Endothelial cell of umbilical vein (primary cell): ENCODE measurements at regions not wholly inside any gene's neighbourhood (a gene's known extent, or its start where the extent isn't known, plus 50 kb on each side); places are given as distances from the start of the nearest gene placed in this dataset.

ENCODE experiments used
- BruUV-seq: library from RNA; stranded (reverse); fragments of 400-500 nt; replicated peaks from 2 replicates; lab custom pipeline; 2021; lab: Mats Ljungman, UMichigan
- CTCF ChIA-PET: fragments of 300-600, 350-600 bp; sonication (Branson Sonifier 250); formaldehyde crosslinking; loops from one replicate; lab custom pipeline; 2021; ENCODE audit warnings: antibody characterized with exemption, inconsistent platforms; lab: Charles Lee
- POLR2A ChIA-PET: fragments of 300-600, 350-600 bp; sonication (Branson Sonifier 250); formaldehyde crosslinking; loops from one replicate; lab custom pipeline; 2021; ENCODE audit warnings: antibody characterized with exemption, inconsistent platforms; lab: Charles Lee
- DNase-seq: peaks from one replicate; pipeline ENCODE4 v3.0.0-alpha.2; 2011; ENCODE audit warnings: low read depth, low spot score
- FAIRE-seq: peaks from 2 replicates; lab custom pipeline; 2011; peaks lifted over from hg19 to GRCh38; lab: Jason Lieb, UNC
- H2AFZ ChIP-seq: 2 replicates; pipeline ENCODE4 v1.6.0; 2012; ENCODE audit warnings: low read depth, low read length, control low read depth, inconsistent platforms
- H3K27ac ChIP-seq: 2 replicates; pipeline ENCODE4 v1.5.1; 2011; ENCODE audit warnings: low read depth, mild to moderate bottlenecking, control low read depth, low read length, moderate library complexity; ENCODE audit not compliant: insufficient read depth
- H3K27me3 ChIP-seq, 2 experiments: 2 replicates each; pipeline versions ENCODE4 v1.6.0 to v1.6.1; 2011; ENCODE audit warnings: low read length in 2 of 2, mixed read lengths in 1 of 2; ENCODE audit not compliant: control insufficient read depth in 2 of 2, insufficient read depth in 2 of 2
- H3K36me3 ChIP-seq, 2 experiments: 2 replicates in 1 of 2; 3 replicates in 1 of 2; pipeline ENCODE4 v1.5.1; 2011; ENCODE audit warnings: low read length in 2 of 2, mild to moderate bottlenecking in 1 of 2, moderate library complexity in 1 of 2; ENCODE audit not compliant: control insufficient read depth in 2 of 2, insufficient read depth in 2 of 2; ENCODE audit errors: extremely low read depth in 1 of 2
- H3K4me1 ChIP-seq: 3 replicates; pipeline ENCODE4 v1.5.1; 2011; ENCODE audit warnings: mild to moderate bottlenecking, low read length; ENCODE audit not compliant: control insufficient read depth, insufficient read depth; ENCODE audit errors: extremely low read depth
- H3K4me2 ChIP-seq: 2 replicates; pipeline ENCODE4 v1.6.1; 2011; ENCODE audit warnings: low read length, control low read depth, mixed read lengths; ENCODE audit not compliant: insufficient read depth
- H3K4me3 ChIP-seq, 3 experiments: fragments of 200-600 bp in 1 of 3; sonication (generic), shearing (Covaris generic) in 1 of 3; replicated peaks in 1 of 3; 2 replicates each; pipeline ENCODE4 v1.5.1; 2011 to 2016; ENCODE audit warnings: control low read depth in 3 of 3, low read length in 3 of 3, mild to moderate bottlenecking in 2 of 3, inconsistent platforms in 1 of 3, low read depth in 1 of 3, moderate library complexity in 1 of 3; ENCODE audit not compliant: insufficient read depth in 1 of 3
- H3K79me2 ChIP-seq: 2 replicates; pipeline ENCODE4 v1.6.0; 2012; ENCODE audit warnings: low read length, inconsistent platforms; ENCODE audit not compliant: control insufficient read depth, insufficient read depth
- H3K9ac ChIP-seq: replicated peaks from 2 replicates; pipeline ENCODE3; 2011; ENCODE audit warnings: low read length, control low read depth; ENCODE audit not compliant: insufficient read depth; ENCODE audit errors: extremely low read depth
- H3K9me1 ChIP-seq: replicated peaks from 3 replicates; pipeline ENCODE4 v1.6.0; 2011; ENCODE audit warnings: mild to moderate bottlenecking, low read length; ENCODE audit not compliant: control insufficient read depth, insufficient read depth; ENCODE audit errors: extremely low read depth
- H3K9me3 ChIP-seq: replicated peaks from 2 replicates; pipeline ENCODE4 v1.5.1; 2012; ENCODE audit warnings: low read length, inconsistent platforms; ENCODE audit not compliant: control insufficient read depth, insufficient read depth
- H4K20me1 ChIP-seq: replicated peaks from 2 replicates; pipeline ENCODE3; 2011; ENCODE audit warnings: mild to moderate bottlenecking, low read length; ENCODE audit not compliant: control insufficient read depth, insufficient read depth; ENCODE audit errors: extremely low read depth
- EZH2 ChIP-seq: IDR thresholded peaks from 2 replicates; pipeline ENCODE4 v1.6.1; 2012; ENCODE audit warnings: borderline replicate concordance, low read depth, mild to moderate bottlenecking, moderate library complexity, low read length, inconsistent platforms; ENCODE audit not compliant: severe bottlenecking
- FOS ChIP-seq: IDR thresholded peaks from 2 replicates; pipeline ENCODE4 v1.6.1; 2011; ENCODE audit warnings: mild to moderate bottlenecking, low read length, moderate library complexity, borderline replicate concordance; ENCODE audit not compliant: insufficient read depth
- GATA2 ChIP-seq: IDR thresholded peaks from 2 replicates; pipeline ENCODE4 v1.7.0; 2011; ENCODE audit warnings: low read depth, mild to moderate bottlenecking, moderate library complexity, mixed read lengths, low read length; ENCODE audit not compliant: insufficient read length, insufficient read depth
- JUN ChIP-seq: IDR thresholded peaks from 2 replicates; pipeline ENCODE4 v1.6.1; 2011; ENCODE audit warnings: borderline replicate concordance, low read depth; ENCODE audit not compliant: insufficient read length, insufficient read depth
- MYC ChIP-seq: IDR thresholded peaks from one replicate; pipeline ENCODE4 v1.6.1; 2011; ENCODE audit warnings: mild to moderate bottlenecking, low read depth, low read length
- POLR2AphosphoS5 ChIP-seq: IDR thresholded peaks from 2 replicates; pipeline ENCODE4 v1.6.1; 2012; ENCODE audit warnings: low read depth, mild to moderate bottlenecking, control low read depth, low read length, moderate library complexity; ENCODE audit not compliant: insufficient read depth
- dilution Hi-C: fragments of 300-500 bp; cut with MboI; formaldehyde crosslinking; loops from one replicate; pipeline ENCODE4 v1.15.0; 2019; ENCODE audit warnings: low sequenced_read_pairs; ENCODE audit not compliant: extremely low pct_ligation_motif_present
- intact Hi-C: fragments of 100-400 bp; cut with micrococcal nuclease; formaldehyde crosslinking; loops from one replicate; pipeline ENCODE4 v1.10.0; 2022
- TF ChIP-seq, protein P1 (sequence below), 2 donors: IDR thresholded peaks; 1 replicate in 1 of 2; 2 replicates in 1 of 2; pipeline ENCODE4 v1.5.1; 2011; ENCODE audit warnings: low read length in 2 of 2, mild to moderate bottlenecking in 2 of 2, moderate library complexity in 2 of 2, control low read depth in 1 of 2, inconsistent platforms in 1 of 2, low read depth in 1 of 2; ENCODE audit not compliant: insufficient read depth in 1 of 2; ENCODE audit errors: extremely low read depth in 1 of 2
- TF ChIP-seq, protein P2 (sequence below): IDR thresholded peaks from 2 replicates; pipeline ENCODE4 v1.6.1; 2011; ENCODE audit not compliant: insufficient read depth, insufficient read length

DNA sequence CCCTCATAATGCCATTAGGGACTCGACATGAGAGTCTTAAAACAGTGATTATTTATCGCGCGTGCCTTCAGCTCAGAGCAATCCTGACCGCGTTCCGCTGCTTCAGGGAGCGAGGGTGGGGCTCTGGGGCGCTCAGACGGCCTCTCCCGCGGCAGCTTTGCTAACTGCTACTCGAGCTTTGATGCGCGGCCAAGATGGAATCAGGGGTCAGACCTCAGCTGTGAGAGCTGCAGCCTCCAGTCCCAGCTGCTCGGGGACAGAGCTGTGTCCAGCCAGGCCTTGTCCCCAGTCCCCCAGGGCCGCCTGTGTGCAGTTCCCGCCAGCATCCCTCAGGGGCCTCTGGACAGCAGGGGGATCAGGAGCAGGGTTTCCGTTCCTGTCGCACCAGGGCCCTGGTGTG, 104.6 kb upstream of the TTC34 start:
- Histone ChIP-seq H3K9ac (no peak overlapping the region), H3K9me1 (no peaks in the 10 kb centered on the region), H3K4me3 (no peak overlapping the region), H3K4me2 (no peak overlapping the region), H3K36me3 (no peaks in the 10 kb centered on the region), H3K27me3 (no peaks in the 10 kb centered on the region), H3K27ac (no peak overlapping the region), H3K79me2 (no peaks in the 10 kb centered on the region), H2AFZ (no peak overlapping the region), H3K9me3 (peaks cover 5% of the 10 kb centered on the region), H3K4me1 (no peaks in the 10 kb centered on the region), H4K20me1 (no peaks in the 10 kb centered on the region)
- POLR2A ChIA-PET: no interaction called here
- FAIRE-seq: no peak
- CTCF ChIA-PET: no interaction called here
- no peak for DNase-seq
- TF ChIP-seq POLR2AphosphoS5: no peak
- no peak for TF ChIP-seq FOS
- TF ChIP-seq, protein P1, sequence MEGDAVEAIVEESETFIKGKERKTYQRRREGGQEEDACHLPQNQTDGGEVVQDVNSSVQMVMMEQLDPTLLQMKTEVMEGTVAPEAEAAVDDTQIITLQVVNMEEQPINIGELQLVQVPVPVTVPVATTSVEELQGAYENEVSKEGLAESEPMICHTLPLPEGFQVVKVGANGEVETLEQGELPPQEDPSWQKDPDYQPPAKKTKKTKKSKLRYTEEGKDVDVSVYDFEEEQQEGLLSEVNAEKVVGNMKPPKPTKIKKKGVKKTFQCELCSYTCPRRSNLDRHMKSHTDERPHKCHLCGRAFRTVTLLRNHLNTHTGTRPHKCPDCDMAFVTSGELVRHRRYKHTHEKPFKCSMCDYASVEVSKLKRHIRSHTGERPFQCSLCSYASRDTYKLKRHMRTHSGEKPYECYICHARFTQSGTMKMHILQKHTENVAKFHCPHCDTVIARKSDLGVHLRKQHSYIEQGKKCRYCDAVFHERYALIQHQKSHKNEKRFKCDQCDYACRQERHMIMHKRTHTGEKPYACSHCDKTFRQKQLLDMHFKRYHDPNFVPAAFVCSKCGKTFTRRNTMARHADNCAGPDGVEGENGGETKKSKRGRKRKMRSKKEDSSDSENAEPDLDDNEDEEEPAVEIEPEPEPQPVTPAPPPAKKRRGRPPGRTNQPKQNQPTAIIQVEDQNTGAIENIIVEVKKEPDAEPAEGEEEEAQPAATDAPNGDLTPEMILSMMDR (IDR thresholded peaks at IDR 0.05; ENCODE audit: extremely low read depth in 1 of 2, insufficient read depth in 1 of 2, low read depth in 1 of 2, low read length in 2 of 2): no peak
- no peak for TF ChIP-seq EZH2
- no peak for TF ChIP-seq GATA2
- TF ChIP-seq MYC: no peak
- dilution Hi-C loops: no loop called here
- no TSS peak for BruUV-seq
- intact Hi-C loops: no loop called here

DNA sequence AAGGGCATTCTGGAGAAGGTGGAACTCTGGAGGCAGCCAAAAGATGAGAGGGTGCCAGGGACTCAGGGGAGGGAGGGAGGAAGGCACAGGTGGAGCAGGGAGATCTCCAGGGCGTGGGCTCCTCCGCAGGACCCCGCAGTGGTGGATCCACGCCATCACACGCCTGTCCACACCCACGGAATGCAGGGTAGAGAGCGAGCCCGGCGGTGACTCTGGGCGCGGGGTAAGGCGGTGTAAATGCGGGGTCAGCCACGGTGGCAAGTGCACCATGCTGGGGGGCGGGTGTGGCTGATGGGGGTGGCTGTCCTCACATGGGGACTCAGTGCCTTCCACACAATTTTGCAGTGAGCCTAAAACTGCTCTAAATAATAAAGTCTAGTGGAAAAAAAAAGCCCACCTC, 105.1 kb upstream of the TTC34 start:
- intact Hi-C loops (no loop called here), dilution Hi-C loops (no loop called here)
- H3K36me3 ChIP-seq: no peaks in the 10 kb centered on the region
- TF ChIP-seq FOS: no peak
- TF ChIP-seq, protein P1 (IDR thresholded peaks at IDR 0.05; ENCODE audit: extremely low read depth in 1 of 2, insufficient read depth in 1 of 2, low read depth in 1 of 2, low read length in 2 of 2): no peak
- no peak for TF ChIP-seq JUN
- TF ChIP-seq, protein P2, sequence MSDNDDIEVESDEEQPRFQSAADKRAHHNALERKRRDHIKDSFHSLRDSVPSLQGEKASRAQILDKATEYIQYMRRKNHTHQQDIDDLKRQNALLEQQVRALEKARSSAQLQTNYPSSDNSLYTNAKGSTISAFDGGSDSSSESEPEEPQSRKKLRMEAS: no peak
- no peaks in the 10 kb centered on the region for H3K27me3 ChIP-seq
- ChIA-PET POLR2A (no interaction called here), CTCF (no interaction called here)
- no TSS peak for BruUV-seq
- no peak overlapping the region for H3K27ac ChIP-seq
- no peak for DNase-seq
- no peak overlapping the region for H2AFZ ChIP-seq
- H3K4me2 ChIP-seq: no peak overlapping the region
- no peaks in the 10 kb centered on the region for H3K9me1 ChIP-seq
- H4K20me1 ChIP-seq: no peaks in the 10 kb centered on the region
- no peaks in the 10 kb centered on the region for H3K79me2 ChIP-seq
- no peaks in the 10 kb centered on the region for H3K4me1 ChIP-seq
- H3K9ac ChIP-seq: no peak overlapping the region
- FAIRE-seq: no peak
- no peak overlapping the region for H3K4me3 ChIP-seq
- H3K9me3 ChIP-seq: peaks cover 5% of the 10 kb centered on the region
